Brain pericyte (primary cell): ENCODE measurements at regions not wholly inside any gene's neighbourhood (a gene's known extent, or its start where the extent isn't known, plus 50 kb on each side); places are given as distances from the start of the nearest gene placed in this dataset.

Experiments
- DNase-seq: peaks from one replicate; pipeline ENCODE4 v3.0.0-alpha.2; 2012; ENCODE audit warnings: low read depth, low spot score

DNA sequence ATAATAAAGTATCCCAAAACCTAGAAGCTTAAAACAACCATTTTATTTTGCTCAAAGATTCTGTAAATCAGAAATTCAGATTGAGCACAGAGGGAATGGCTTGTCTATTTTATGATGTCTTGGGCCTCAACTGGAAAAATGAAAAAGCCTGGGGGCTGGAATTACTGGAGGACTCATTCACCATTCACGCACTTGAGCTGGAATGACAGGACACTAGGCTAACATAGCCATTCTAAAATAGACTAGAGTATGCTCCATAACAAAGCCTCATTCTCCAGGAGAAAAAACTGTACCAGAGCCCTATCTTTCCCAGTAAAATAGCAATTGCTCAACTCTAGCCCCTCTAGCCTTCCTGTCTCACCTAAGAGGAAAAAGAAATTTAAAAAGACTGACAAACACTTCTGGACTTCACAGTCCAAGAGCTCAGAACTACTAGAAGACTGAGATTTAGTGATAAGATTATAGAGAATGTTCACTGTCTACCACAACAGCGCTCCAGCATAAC, 145.4 kb upstream of the BTBD3 start:
- no peak for DNase-seq

DNA sequence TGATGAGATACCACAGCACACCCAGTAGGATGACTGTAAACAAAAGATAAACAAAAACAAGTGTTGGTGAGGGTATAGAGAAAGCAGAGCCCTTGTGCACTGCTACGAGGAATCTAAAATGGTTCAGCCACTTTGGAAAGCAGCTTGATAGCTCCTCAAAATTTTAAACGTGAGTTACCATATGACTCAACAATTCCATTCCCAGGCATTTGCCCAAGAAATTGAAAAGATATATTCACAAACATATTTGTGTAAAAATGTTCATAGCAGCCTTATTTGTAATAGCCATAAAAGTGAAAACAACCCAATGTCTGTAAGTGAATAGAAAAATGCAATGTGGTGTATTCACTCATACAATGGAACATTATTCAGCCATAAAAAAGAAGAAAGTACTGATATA, 141.0 kb upstream of the BTBD3 start:
- DNase-seq = no peak

DNA sequence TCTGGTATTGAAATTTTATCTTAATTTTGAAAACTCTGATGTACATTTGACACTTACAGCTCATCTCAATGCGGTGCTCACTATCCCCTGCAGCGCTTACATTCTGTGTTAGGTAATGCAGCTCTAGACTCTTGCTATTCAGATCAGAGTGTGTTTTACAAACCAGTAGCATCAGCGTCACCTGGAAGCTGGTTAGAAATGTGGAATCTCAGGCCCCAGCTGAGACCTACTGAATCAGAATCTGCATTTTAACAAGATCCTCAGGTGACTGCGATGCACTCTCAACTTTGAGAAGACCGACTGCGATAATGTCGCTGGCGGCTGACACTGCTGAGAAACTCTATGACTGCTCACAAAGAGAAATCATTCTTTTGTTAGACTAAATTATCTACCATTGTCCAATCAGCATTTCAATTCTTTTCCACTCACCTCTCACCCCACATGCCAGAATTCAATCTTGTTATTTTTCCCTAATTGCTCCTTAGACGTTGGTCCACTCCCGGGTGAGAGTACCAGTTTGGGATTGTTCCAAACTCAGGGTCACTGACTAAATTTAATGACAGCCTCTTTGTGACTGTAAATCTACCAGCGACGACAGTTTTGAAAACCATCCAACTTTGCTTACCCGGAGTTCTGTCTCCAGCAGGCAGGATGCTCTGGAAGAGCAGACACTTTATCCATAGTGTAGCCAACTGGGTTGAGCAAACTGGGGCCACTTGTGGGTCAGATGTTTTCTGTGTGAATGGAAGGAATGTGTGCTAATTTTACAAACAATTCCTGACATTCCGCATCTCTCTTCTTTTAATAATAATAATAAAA, 140.1 kb upstream of the BTBD3 start:
- DNase-seq = no peak

DNA sequence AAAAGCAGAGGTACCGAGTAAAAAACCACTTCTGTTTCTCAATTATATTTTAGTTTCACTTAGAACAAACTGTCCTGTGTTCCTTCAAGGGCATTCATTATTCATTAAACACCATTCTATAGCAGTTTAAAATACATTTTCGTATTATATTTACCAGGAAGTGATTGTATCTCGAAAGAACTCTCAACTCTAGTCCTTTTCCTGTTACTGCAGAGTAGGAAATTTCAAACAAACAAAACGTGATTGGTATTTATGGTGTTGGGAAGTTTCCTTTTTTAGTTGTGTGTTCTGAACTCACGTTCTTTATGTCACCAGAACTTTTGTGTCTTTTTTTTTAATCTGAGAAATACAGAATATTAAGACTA, 139.5 kb upstream of the BTBD3 start:
- no peak for DNase-seq

DNA sequence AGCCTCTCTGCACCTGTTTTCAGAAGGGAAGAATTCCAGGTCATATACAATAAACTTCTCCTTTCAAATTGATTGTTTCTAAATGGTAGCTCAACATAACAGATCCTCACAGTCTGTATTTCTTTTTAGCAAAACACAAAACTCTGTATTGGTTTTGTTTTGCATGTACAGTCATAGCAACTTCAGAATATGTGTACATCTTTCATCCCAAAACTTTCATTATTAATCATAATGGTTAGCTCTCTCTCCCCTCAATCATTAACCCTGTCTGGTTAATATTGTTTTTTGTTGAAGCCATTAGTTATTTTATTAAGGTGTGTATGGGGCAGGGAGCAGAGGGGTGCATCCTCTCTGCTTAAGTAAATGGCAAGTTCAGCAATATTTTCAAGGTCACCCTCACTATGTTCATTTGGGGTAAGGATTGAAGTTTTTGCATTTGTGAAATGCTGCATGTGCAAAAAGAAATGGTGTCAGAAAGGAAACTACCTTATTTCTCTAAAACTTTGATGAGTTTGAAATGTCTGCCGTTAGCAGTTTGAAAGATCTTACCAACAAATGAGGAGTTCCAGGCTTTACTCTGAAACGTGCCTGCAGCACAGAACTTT, 136.8 kb upstream of the BTBD3 start:
- DNase-seq = no peak

DNA sequence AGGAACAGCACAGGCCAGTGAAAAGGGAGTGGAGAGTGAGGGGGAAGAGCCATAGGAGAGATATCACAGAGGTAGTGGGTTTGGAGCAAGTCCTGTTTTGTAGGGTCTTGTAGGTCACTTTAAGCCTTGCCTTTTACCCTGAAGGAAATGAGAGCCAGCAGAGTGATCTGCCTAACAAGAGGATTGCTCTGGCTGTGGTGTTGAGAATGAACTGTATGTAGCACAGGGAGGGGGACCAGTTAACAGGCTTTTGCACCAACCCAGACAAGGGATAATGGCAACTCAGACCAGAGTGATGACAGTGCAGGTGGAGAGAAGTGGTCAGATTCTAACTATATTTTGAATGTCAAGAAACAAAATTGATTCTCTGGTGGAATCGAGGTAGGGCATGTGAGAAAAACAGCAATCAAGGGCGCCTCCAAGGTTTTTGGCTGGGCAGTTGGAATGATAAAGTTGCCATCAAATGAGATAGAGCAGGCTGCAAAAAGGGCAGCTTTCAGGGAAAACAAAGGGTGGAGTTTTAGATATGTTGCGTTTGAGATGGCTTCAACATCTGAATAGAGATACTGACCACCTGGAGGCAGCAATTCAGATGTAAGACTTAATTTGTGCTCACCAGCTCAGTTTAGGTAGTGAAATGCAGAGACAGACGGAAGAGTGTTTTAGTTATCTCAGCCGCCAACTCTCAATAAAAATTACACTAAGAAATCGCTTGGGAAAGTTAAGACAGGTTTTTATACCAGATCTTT, 134.4 kb upstream of the BTBD3 start:
- DNase-seq = no peak

DNA sequence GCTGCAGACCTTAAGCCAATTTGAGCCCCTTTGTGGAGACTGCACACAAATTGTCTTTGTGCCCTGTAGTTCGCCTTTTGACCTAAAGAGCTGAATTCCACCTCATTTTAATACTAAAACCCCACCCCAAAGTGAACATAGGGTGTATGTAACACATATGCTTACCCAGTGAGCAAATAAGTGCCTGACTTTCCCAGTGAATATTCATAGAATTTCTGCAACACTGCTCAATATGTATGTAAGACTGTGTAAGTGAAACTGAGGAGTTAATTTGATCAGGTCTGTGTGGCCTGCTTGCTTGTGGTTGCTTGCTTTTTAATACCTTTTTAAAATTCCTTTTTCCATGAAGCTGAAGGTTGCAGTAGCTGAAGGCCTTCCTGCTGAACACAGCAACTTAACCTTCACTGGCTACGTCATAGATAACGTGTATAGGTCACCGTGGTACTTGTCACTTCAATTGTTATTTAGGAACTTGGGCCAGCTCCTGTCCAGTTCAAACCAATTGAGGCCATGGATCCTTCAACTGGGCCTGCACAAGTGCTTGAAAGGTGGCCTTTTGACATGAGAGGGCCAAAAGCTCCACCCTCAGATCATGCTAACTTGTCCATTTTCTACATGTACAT, 131.7 kb upstream of the BTBD3 start:
- DNase-seq = no peak

DNA sequence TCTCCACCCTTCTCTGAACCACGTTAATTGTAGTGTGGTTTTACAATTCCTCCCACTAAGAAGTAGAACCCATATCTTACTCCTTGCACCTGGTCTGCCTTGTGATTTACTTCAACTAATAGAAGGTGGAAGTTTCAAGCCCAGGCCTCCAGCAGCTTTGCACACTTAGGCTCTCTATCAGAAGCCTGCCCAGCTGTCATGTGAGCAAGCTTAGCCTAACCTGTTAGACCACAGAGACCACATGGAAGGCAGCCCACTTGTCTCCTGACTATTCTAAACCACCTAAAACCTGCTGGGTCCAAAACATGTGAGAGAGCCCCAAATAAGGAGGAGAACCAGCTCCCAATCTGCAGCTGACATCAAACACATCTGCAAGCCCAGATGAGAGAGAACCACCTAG, 127.6 kb upstream of the BTBD3 start:
- no peak for DNase-seq

DNA sequence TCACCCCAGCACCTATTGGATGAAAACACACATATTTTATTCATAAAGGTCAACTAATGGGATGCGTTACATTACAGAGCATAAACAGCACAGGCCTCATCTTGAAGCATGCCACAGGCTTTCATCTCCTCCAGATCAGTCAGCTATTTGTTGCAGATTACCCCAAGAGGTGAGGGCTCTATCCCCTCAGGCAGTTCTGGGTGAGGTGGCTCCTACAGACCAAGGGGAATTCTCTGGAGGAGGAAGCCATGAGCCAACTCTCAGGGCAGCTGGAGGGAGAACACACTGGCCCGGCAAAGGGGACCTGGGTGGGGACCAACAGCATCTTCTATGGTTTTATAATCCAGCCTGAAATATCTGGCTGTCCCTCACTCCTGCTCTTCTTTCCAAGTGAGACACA, 126.4 kb upstream of the BTBD3 start:
- DNase-seq = no peak

DNA sequence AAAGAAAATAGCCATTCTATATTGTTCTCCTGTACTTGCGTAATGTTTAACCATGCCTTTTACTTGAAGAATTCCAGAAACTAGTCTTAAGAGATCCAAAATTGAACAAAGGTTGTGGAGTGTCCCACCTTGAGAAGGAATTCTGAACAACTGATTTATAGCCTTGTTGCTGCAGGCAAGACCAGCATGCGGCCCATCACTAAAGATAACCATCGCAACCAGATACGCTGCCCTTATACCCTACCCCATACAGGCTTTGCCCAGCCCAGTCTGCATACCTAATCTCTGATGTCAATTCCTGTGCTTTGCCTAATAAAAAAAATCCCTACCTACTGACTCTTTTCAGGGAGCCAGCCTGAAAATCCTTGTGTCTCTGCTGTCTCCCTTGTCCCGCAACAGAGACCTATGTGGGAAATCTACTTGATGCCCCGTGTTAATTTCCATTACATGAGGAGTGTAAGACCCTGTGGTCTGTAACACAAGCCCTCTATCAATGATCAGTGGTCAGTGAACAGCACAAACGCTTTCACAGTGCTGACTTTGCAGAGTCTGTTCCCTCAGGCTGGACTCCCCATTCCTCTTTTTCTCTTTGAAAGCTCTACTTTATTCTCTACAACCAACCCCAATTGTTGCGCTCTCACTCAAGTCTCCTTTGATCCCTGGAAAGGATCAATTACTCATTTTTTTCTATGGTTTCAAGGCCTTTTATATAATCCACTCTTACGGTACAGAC, 125.7 kb upstream of the BTBD3 start:
- no peak for DNase-seq

DNA sequence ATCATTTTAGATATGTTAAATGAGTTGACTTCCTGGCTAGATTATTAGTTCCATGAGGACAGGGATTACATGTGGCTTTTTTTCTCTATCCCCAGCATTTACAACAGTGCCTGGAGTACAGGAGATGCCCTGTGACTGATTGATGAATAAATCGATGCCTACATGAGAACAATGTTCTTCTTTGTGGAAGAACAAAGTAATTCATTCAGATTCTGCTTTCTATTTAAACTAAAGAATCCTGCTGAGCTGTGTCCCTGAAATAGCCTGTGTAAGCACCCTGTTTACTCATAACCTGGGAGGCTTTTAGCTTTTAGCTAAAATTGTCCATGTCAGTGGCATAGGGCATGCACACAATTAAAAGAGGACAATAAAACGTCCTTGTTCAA, 125.1 kb upstream of the BTBD3 start:
- no peak for DNase-seq

DNA sequence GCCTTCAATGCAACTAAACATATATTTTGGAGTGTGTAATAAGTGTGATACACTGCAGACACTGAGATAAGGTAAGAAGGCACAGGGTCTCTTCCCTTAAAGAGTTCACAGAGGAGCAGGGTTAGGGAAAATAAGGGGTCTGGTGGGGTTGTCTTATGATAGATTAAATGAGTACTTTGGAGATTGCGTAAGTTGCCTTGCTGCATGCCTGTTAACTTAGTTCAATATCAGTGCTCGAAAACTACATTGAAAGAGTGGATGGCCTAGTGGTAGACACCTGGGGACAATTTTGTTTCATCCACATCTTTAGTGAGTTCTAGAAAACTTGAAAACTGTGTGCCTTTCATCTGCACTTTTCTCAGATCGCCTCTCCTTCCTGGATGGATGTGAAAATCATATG, 123.2 kb upstream of the BTBD3 start:
- no peak for DNase-seq

DNA sequence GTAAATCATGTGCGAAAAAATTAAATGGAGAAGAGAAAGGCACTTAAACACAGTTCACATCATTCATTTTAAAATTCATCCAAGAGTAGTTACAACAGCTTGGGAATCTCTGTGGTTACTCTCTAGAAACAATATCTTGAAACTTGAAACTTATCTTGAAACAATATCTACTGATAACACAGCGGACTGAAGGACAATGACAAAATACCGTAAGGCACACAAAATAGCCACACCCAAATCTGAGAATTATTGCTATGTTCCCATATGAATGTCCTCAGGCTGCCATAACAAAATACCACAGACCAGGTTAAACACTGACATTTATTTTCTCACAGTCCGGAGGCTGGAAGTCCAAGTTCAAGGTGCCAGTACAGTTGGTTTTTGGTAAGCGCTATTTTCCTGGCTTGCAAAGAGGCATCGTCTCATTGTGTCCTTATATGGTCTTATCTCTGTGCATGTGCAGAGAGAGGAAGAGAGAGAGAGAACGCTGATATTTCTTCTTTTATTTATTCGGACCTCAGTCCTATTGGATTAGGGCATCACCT, 122.5 kb upstream of the BTBD3 start:
- no peak for DNase-seq

DNA sequence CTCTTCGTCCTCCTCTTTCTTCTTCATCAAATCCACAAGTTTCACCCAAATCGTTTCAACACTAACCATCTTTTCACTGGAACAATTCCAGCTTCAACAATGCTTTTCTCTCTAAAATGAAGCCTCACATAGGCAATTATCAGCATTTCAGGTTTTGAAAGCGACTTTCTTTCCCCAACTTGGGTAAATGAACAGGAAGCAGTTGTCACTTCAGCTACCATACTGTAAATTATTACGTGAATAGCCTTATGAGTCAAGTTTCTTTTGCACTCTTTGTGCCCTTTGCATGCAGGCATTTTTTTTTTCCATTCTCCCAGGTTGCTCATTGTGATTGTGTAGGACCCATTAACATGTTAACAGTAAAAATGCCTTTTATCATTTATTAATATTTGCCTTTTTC, 121.7 kb upstream of the BTBD3 start:
- DNase-seq = no peak

DNA sequence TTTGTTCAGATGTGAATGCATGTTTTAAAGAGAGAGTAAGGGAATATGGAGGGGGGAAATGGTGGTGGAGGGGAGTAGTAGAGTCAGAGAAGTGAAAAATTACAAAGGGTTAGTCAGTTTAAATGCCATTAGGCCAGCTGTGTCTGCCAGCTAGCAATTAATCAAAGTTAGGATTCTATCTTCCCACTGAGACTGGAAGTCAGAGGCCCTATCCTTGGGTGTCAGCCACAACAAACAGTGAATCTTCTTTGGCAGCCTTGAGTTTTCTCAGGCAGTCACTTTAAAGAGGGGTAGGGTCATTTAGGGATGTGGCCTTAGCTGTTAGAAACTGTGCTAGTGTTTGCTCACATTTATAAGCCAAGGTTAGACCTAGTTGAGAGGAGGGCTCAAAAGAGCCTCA, 120.5 kb upstream of the BTBD3 start:
- DNase-seq = no peak

DNA sequence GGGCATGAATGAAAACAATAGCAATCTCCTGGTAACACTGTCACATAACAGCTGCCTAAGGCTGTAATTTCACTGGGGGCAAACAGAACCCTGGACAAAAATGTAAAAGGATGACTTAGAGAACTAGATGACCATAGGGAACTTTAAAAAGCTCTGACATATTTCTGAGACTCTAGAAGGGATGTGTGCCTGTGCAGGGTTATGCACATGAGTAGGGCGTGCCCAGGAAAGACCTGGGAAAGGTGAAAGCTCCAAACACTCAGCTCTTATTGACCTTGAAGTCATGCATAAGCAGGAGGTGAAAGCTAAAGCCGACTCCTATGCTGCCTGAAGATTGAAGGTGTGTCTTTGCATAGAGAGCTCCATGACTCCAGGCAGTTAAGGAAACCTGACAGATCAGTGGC, 118.4 kb upstream of the BTBD3 start:
- no peak for DNase-seq

DNA sequence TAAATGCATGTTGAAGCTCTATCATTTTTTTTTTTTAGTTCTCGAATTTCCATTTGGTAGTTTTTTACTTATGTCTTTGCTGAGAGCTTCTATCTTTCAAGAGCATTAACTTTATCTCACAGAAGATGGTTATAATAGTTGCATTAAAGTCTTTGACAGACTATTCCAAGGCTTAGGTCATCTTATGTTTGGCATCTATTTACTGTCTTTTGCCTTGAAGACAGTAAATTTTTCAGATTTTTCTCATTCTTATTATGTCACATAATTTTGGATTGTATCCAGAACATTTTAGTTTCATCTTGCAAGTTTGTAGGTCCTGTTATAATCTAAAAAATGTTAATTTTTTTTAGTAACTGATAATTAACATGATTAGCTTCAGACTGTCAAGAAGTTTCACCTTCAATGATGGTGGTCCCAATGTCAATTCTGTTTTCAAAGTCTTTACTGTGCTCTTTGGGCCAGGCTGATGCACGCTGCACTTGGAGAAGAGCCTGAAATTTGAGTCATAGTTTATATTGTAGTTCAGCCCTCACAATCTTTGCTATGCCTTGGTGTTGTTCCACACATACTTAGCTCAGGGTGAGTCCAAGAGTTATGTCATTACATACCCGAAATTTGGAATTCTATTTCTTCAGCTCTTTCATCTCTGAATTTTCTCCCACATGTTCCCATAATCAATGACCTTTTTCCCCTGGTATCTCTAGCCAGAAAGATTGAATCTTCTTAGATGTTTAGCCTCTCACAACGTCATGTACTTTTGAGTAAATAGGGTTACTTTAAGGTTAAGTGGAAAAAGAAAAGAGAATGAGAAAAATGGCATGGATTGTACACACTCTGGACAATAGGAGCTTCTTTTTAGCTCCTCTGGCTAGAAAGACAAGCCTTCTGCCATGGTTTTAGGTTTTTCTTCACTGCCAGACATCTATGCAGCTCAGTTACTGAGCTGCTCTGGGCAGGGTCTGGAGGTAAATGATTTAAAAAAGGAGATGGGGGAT, 110.3 kb upstream of the BTBD3 start:
- peak; percentile 38 for DNase-seq

DNA sequence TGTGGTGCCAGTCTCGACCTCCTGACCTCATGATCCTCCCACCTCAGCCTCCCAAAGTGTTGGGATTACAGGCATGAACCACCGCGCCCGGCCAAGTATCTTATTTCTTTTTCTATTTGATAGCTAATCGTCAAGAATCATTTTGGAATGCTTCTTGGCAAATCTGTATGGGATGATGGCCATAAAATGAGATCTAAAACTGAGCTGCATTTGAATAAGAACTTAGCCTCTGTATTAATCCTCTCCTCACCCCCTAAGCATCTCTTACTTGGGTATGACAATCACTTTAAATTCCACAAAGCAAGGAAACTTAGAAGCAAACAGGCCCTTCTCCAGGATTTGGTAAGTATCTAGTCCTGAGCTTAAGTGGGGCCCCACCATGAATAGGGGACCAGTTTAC, 108.9 kb upstream of the BTBD3 start:
- no peak for DNase-seq

DNA sequence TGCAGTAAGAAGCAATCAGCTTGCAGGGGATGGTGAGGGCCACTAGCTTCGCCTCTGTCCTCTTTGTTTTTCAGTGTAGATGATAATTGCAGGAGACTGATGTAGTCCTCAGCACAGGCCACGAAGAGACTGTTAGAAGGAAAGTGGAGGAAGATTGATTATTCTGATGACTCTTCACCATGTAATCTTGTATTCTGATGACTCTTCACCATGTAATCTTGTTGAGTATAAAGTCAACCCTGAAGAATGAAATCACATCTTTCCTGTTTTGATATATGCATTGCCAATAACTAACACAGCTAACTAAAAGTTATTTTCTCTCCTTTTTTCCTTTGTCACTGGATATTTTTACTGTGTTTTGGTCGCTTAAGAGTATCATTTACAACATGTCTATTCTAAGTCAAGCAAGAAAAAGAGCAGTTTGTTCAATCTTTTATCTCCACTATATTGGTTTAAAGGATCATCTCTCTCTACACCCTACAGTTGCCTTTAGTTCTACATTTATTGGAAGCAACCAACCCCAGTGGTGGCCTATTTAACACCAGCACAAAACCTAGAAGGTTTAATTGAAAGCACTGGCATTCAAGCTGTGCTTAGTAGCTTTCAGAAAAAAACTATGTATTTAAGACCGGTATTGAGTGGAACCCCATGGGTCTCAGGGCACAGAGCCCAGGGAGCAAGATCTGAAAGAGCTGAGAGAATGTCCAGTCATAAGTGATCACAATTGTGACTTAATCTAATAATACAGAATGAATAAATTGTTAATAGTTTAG, 107.2 kb upstream of the BTBD3 start:
- DNase-seq = no peak
